ENCODE measurements at regions not wholly inside any gene's neighbourhood (a gene's known extent, or its start where the extent isn't known, plus 50 kb on each side); places are given as distances from the start of the nearest gene placed in this dataset.
"Not testable (repeated sequence)": the region's sequence is repeated elsewhere in the genome, so short reads cannot be mapped to it uniquely, and the experiment has no call there.

DNA sequence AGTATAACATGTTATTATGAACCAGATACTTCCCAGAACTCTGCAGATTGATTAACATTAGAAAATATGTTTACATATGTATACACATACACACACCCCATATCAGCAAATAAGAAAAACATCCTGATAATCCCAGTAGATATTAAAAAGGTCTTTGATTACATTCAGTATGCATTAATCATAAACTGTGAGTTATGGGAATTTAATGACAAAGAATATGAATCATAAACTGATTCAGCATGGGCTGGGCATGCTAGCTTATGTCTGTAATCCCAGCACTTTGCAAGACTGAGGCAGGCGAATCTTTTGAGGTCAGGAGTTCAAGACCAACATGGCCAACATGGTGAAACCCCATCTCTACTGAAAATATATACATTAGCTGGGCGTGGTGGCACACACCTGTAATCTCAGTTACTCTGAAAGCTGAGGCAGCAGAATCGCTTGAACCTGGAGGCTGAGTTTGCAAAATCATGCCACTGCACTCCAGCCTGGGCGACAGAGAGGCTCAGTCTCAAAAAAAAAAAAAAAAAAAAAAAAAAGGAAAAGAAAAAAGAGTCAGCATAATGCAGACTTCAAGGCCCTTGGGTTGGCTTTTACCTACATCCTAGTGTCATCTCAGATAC is 581.9 kb upstream of the PRR20A start:
- CTCF ChIA-PET, result no interaction called here
- DNase-seq (ENCODE audit: extremely low spot score), result no peak

DNA sequence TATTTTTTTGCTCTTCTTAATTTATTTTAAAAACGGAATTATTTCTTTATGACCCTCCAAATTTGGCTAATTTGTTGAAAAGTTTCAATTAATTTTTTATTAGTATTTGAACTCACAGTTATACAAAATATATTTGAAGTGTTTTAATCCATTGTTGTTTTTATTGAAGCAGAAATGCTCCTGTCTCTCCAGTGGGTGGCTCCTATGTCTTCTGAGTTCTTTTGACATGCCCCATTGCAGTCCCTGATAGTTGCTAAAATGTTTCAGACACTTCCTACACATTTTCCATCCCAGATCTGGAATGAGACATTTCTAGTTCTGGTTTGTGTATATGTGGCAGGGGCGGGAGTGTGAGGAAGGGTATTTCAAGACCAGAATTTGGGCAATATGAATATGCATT is 579.4 kb upstream of the PRR20A start:
- TF ChIP-seq, protein P1, sequence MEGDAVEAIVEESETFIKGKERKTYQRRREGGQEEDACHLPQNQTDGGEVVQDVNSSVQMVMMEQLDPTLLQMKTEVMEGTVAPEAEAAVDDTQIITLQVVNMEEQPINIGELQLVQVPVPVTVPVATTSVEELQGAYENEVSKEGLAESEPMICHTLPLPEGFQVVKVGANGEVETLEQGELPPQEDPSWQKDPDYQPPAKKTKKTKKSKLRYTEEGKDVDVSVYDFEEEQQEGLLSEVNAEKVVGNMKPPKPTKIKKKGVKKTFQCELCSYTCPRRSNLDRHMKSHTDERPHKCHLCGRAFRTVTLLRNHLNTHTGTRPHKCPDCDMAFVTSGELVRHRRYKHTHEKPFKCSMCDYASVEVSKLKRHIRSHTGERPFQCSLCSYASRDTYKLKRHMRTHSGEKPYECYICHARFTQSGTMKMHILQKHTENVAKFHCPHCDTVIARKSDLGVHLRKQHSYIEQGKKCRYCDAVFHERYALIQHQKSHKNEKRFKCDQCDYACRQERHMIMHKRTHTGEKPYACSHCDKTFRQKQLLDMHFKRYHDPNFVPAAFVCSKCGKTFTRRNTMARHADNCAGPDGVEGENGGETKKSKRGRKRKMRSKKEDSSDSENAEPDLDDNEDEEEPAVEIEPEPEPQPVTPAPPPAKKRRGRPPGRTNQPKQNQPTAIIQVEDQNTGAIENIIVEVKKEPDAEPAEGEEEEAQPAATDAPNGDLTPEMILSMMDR (IDR thresholded peaks at IDR 0.05; ENCODE audit: control extremely low read depth, extremely low read depth, low read depth, missing control alignments), result no peak
- POLR2A ChIA-PET, result no interaction called here
- no peak for DNase-seq (ENCODE audit: extremely low spot score)
- CTCF ChIA-PET, result no interaction called here

More for the DNA sequence above, 581.9 kb upstream of the PRR20A start:
- POLR2A ChIA-PET, result no interaction called here
- TF ChIP-seq, protein P1 (IDR thresholded peaks at IDR 0.05; ENCODE audit: control extremely low read depth, extremely low read depth, low read depth, missing control alignments), result no peak

DNA sequence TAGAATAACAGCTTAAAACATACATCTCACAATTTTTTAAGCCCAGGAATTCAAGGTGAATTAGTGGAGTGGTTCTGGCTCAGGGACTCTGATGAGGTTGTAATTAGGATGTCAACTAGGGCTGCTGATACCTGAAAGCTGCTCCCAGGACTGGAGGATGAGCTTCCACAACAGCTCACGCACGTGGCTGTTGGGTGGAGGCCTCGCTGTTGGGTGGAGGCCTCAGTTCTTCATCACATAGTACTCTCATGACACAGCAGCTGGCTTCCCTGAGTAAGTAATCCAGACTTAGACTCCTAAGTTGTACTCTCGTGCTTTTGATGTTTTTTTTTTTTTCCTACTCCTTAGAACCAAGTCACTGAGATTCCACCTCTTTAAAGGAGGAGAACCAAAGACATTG is 577.1 kb upstream of the PRR20A start:
- TF ChIP-seq, protein P1 (IDR thresholded peaks at IDR 0.05; ENCODE audit: control extremely low read depth, extremely low read depth, low read depth, missing control alignments), result no peak
- CTCF ChIA-PET, result no interaction called here
- DNase-seq (ENCODE audit: extremely low spot score), result no peak
- POLR2A ChIA-PET, result no interaction called here

DNA sequence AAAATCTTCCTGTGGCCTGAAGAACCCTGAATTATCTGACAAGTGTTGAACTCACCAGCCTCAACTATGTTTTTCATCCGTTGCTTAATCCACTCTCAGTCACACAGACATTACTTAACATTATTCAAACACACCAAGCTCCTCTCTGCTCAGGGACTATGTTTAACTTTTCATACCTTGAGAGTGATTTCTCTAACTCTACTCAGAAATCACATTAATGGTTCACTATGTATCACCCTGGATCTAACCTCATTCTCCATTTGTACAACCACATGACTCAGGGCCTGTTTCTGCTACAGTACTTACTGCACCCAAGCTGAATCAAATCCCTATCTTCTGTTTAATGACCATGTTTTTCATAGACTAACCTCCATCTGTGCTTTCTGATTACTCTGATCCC is 553.7 kb upstream of the PRR20A start:
- no peak for DNase-seq (ENCODE audit: extremely low spot score)
- POLR2A ChIA-PET, result no interaction called here
- CTCF ChIA-PET, result no interaction called here
- TF ChIP-seq, protein P1 (IDR thresholded peaks at IDR 0.05; ENCODE audit: control extremely low read depth, extremely low read depth, low read depth, missing control alignments), result no peak

DNA sequence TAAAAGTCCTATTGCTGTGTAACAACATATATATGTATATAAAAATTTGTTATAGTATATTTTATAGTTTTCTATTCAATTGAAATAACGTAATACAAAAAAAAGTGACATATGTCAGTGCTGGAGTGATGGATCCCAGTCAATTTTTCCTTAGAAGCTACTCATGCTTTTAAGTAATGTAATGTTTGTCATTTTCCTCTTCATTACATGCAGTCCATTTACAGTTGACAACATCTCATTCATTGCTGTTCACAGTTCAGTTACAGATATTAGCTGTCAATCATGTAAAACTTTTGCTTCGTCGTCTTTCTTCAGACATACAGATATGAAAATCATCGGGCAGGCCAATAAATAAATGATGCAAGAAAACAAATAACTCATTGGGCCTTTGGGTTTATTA is 525.1 kb upstream of the PRR20A start:
- ChIA-PET CTCF (interaction anchor here (1.5 kb wide), 1 partner anchor 62 kb away, joined by 3 read pairs; no protein-coding TSS in a partner anchor), POLR2A (no interaction called here)
- TF ChIP-seq, protein P1 (IDR thresholded peaks at IDR 0.05; ENCODE audit: control extremely low read depth, extremely low read depth, low read depth, missing control alignments), result no peak
- DNase-seq (ENCODE audit: extremely low spot score), result no peak

DNA sequence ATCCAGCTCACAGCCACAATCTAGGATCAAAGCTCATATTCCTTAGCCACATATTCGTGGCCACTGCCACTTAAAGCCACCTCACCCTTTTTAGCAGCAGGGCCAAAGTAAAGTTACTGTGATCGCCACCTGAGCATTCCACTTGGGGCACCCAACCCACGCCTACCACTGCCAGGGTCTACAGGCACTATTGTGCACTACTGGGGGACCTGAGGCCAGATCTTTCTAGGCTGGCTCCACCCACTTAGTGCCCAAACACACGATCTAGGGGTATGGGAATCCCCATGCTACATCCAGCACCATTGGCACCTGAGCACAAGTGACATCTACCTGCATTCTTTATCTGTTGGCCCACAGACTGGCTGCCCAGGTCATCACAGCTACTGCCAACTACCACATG is 517.9 kb upstream of the PRR20A start:
- ChIA-PET POLR2A (no interaction called here), CTCF (no interaction called here)
- TF ChIP-seq, protein P1 (IDR thresholded peaks at IDR 0.05; ENCODE audit: control extremely low read depth, extremely low read depth, low read depth, missing control alignments), result no peak
- no peak for DNase-seq (ENCODE audit: extremely low spot score)

DNA sequence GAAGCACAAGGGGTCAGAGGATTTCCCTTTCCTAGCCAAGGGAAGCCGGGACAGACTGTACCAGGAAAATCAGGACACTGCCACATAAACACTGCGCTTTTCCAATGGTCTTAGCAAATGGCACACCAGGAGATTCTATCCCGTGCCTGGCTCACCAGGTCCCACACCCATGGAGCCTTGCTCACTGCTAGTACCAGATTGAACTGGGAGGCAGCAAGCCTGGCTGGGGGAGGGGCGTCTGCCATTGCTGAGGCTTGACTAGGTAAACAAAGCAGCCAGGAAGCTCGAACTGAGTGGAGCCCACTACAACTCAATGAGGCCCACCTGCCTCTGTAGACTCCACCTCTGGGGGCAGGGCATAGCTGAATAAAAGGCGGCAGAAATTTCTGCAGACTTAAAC is 511.8 kb upstream of the PRR20A start:
- CTCF ChIA-PET, result interaction anchor here (1.2 kb wide), 1 partner anchor 8 kb away, joined by 4 read pairs; no protein-coding TSS in a partner anchor
- POLR2A ChIA-PET; DNase-seq (ENCODE audit: extremely low spot score): not testable (repeated sequence)

DNA sequence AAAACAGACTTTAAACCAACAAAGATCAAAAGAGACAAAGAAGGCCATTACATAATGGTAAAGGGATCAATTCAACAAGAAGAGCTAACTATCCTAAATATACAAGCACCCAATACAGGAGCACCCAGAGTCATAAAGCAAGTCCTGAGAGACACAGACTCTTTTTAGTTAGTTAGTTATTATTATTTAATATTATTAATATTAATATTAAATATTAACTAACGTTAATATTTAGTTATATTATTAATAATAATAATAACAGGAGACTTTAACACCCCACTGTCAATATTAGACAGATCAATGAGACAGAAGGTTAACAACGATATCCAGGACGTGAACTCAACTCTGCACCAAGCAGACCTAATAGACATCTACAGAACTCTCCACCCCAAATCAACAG is 509.7 kb upstream of the PRR20A start:
- DNase-seq (ENCODE audit: extremely low spot score); POLR2A ChIA-PET; CTCF ChIA-PET: not testable (repeated sequence)
